ELF-1 (cell line): ENCODE measurements at regions not wholly inside any gene's neighbourhood (a gene's known extent, or its start where the extent isn't known, plus 50 kb on each side); places are given as distances from the start of the nearest gene placed in this dataset.

ENCODE experiments used
- DNase-seq: peaks from one replicate; pipeline ENCODE4 v3.0.0-alpha.2; 2016; ENCODE audit warnings: low read depth, low spot score

GRCh38 chr20:50298554-50299324 is 108.1 kb downstream of the CEBPB start:
- DNase-seq = no peak

DNA sequence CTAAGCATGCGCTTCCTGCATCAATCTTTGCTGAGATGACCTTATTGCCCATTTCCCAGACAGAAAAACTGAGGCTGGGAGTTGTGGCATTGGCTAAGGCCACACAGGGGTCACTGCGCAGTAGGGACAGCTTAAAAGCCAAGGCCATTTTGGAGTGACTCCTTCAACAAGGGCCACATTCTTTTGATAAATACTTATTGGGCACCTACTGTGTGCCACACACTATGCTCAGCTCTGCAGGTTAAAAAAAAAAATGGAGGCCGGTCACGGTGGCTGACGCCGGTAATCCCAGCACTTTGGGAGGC is 108.6 kb downstream of the CEBPB start:
- no peak for DNase-seq

GRCh38 chr20:50301165-50301564 is 110.5 kb downstream of the CEBPB start:
- no peak for DNase-seq

DNA sequence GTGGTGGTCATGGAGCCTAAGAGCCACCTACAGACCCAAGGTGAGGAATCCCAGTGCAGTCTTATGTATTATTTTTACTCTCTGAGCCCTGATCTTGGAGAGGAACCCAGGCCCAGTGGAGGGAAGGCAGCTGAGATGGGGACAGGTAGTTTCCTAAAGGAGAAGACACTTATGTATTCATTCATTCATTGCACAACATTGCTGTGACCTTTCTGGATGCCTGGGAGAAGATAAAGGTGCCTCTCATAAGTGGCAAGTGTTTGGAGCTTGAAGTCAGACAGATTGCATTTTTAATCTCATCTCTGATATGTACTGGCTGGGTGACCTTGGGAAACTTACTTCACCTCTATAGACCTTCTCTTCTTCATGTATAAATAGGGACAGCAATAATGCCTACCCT is 111.1 kb downstream of the CEBPB start:
- no peak for DNase-seq

DNA sequence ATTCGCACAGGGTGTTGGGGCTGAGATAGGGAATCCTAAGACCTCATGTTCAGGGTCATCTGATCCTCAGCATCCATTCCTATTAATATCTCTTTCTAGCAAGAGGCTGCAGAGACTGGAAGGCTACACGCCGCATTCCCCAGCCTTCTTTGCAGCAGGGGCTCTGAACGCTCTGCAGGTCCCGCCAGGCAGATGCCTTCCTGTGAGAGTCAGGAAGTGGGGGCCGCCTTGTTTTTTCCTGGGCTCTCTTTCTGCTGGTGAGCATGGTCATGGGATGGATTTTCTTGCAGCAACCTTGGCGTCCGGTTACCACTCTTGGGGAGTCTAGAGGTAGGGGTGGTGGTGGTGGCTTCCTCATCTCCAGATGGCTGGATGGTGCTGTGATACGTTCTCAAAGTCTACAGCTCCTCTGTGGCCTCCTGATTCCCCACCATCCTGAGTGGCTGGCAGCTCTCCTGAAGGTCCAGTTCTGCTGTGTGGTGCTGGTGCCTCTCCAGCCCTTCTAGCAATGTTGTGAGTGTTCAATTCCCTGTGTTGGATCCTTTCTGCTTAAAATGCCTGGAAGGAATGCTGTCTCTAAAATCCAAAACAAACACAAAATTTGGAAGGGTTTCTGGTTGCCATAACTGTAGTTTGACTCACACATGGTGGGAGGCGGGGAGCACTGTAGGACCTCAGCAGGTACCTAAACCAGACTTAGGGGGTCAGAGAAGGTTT is 111.9 kb downstream of the CEBPB start:
- no peak for DNase-seq

- DNase-seq = no peak
Observed at GRCh38 chr20:50303573-50304500, 113.2 kb downstream of the CEBPB start.

GRCh38 chr20:50304501-50304856 is 113.8 kb downstream of the CEBPB start:
- DNase-seq = no peak

GRCh38 chr20:50304923-50305635 is 114.4 kb downstream of the CEBPB start:
- peak; percentile 53 for DNase-seq

GRCh38 chr20:50305636-50306477 is 115.2 kb downstream of the CEBPB start:
- no peak for DNase-seq

GRCh38 chr20:50306478-50307423 is 116.1 kb downstream of the CEBPB start:
- no peak for DNase-seq

DNA sequence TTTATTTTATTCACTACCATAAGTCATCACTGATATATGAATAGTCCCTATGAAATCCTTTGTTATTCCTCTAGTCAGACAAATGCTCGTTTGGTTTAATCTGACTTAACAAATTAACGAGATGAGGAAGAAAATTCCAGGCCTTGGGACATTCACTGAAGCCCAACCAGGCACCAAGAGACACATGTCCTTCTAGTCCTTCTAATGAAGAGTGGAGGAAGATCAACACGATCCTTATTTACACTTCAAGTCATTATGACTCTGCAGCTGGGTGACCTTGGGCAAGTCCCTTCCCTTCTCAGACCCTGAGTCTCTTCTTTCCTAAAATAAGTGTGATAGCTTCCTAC is 117.5 kb downstream of the CEBPB start:
- DNase-seq = no peak

DNA sequence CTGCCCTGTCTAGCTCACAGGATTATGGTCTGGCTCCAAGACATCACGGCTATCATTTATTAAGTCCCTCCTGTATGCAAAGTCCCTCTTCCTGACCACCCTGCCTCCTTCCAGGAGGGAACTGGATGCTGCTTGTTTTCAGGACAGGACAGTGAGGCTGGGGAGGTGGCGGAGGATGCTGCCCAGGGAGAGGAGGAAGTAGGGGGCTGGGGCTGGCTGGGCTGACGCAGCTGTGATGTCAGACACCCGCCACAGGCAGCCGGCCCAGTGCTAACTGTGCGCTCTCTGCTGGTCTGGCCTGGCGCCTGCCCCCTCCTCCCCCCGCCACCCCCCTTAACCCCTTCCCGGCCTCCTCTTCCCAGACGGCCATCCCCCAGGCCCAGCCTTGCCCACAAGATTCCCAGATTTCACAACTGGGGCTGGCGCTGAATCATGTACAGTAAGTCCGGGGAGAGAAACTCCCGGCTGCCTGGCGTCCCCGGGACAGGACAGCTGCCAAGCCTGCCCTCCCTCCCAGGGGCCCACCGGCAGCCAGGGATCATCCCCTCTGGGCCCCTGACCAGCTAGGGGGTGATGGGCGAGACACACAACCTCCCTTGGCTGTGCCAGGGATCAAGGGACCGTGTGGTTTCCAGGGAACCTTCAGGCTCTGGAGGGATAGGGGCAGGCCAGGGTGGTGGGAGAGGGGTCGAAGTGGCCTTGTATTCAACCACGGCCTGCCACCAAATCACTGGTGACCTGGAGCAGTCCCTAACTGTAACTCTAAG is 118.1 kb downstream of the CEBPB start:
- peak; percentile 77 for DNase-seq

DNA sequence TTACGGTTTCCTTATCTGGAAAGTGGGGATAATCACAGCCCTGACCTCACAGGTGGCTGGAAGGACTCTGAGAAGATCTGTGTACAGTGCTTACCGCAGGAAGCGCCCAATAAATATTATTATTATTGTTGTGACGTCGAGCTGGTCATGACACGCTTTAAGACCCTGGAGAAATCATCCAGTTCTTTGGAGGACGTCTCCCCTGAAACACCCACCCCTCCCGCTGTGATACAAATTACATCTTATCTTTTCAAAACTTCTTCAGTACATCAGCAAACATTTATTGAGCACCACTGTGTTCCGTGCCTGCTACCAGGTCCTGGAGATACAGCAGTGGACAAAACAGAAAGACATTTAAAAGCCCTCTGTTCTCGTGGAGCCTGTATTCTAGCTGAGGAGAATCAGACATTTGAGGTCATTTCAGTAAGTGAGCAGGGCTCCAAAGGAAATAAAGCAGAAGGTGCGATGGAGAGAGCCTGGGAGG is 118.7 kb downstream of the CEBPB start:
- DNase-seq = no peak

DNA sequence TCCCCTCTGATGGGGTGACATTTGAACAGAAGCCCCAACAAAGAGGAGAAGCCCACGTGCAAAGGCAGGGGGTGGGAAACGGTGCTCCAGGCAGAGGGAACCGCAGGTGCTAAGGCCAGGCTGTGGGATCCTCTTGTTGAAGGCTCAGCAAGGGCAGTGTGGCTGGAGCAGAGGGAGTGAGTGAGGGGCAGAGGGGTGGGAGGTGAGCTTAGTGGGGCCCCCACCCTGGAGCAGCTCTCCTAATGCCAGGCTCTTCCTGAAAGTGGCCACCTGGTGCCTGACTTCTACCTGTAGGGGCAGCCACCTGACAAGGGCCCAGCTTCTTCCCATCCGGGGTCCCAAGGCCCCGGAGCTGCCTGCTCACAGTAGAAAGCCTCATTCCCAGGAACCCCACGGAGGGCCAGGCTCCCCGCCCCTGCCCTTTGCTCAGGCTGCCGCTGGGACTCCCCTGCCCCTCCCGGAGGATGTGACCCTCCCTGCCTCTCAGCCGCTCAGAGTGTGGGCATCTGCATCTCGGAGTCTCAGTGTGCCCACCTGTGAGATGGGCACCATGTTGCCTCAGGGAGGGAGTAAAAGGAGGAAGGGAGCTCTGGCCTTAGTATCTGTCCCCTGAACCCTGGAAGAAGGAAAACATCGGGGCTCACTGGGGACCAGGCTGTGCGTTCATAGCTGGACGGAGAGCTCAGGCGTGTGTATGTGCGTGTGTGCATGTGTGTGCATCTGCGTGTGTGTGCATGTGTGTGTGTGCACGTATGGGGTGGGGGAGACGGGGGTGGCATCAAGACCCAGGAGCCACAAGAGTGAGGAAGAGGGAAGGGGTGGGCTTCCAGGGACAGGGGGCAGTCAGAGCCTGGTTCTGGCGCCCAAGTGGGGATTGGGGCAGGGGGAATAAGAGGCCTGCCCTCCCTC is 119.4 kb downstream of the CEBPB start:
- DNase-seq = no peak

DNA sequence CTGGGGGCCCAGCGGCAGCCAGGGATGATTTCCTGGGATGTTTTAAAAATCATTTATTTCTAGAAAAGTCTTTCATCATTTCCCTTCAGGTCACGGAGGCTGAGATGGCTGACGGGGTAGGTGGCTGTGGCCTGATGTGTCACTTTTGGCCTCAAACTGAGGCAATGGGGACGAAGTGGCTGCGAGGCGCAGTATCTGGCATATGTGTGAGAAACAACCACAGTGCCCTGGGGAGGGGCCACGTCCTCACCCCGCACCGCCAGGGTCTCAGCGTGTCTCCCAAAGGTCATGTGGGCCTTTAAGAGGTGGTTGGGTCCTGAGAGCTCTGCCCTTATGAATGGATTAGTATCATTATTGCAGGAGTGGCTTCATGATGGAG is 120.0 kb downstream of the CEBPB start:
- no peak for DNase-seq

GRCh38 chr20:50311308-50312001 is 120.8 kb downstream of the CEBPB start:
- DNase-seq = no peak

- DNase-seq = no peak
Observed at GRCh38 chr20:50312002-50312681, 121.5 kb downstream of the CEBPB start.
